PC-9 (cell line): ENCODE measurements at regions not wholly inside any gene's neighbourhood (a gene's known extent, or its start where the extent isn't known, plus 50 kb on each side); places are given as distances from the start of the nearest gene placed in this dataset.

Experiments used
- BruUV-seq: library from RNA; stranded (reverse); fragments of 400-500 nt; replicated peaks from 2 replicates; lab custom pipeline; 2021; lab: Mats Ljungman, UMichigan
- CTCF ChIA-PET: fragments of 300-600 bp; sonication (Branson Sonifier 250); formaldehyde crosslinking; loops from one replicate; lab custom pipeline; 2022; ENCODE audit warnings: antibody characterized with exemption; lab: Charles Lee
- POLR2A ChIA-PET: fragments of 300-600 bp; sonication (Branson Sonifier 250); formaldehyde crosslinking; loops from one replicate; lab custom pipeline; 2022; ENCODE audit warnings: antibody characterized with exemption; ENCODE audit not compliant: unreplicated experiment; lab: Charles Lee
- DNase-seq, 2 experiments: peaks; one replicate each; pipeline versions ENCODE4 v3.0.0 to v3.0.0-alpha.2; 2015 to 2022; ENCODE audit warnings: mixed read lengths in 1 of 2
- H2AFZ ChIP-seq: fragments of 200-600 bp; sonication (generic); 2 replicates; pipeline ENCODE4 v1.8.1; 2017; ENCODE audit warnings: antibody characterized with exemption
- H3F3A ChIP-seq: fragments of 200-600 bp; sonication (generic); 2 replicates; pipeline ENCODE4 v1.8.1; 2017; ENCODE audit warnings: antibody characterized with exemption, mild to moderate bottlenecking, low read depth; ENCODE audit not compliant: insufficient read depth
- H3K27ac ChIP-seq: fragments of 200-600 bp; sonication (generic); 2 replicates; pipeline ENCODE4 v1.6.1; 2016; ENCODE audit warnings: mixed run types
- H3K27me3 ChIP-seq: fragments of 200-600 bp; sonication (generic); 2 replicates; pipeline ENCODE4 v1.6.1; 2016; ENCODE audit warnings: low read depth, mixed run types; ENCODE audit not compliant: insufficient read depth
- H3K36me3 ChIP-seq: fragments of 200-600 bp; sonication (generic); 2 replicates; pipeline ENCODE4 v1.6.1; 2016; ENCODE audit warnings: low read depth, mixed run types
- H3K4me1 ChIP-seq: fragments of 200-600 bp; sonication (generic); replicated peaks from 2 replicates; pipeline ENCODE4 v1.6.1; 2016; ENCODE audit warnings: mixed run types; ENCODE audit not compliant: insufficient read depth
- H3K4me2 ChIP-seq: fragments of 200-600 bp; sonication (generic); 2 replicates; pipeline ENCODE4 v1.6.1; 2017; ENCODE audit warnings: mixed run types
- H3K4me3 ChIP-seq: fragments of 200-600 bp; sonication (generic); 2 replicates; pipeline ENCODE4 v1.6.1; 2016; ENCODE audit warnings: mixed run types
- H3K79me2 ChIP-seq: fragments of 200-600 bp; sonication (generic); 2 replicates; pipeline ENCODE4 v1.6.1; 2017; ENCODE audit warnings: low read depth, mixed run types
- H3K9me2 ChIP-seq: fragments of 200-600 bp; sonication (generic); 2 replicates; pipeline ENCODE4 v1.8.1; 2017; ENCODE audit warnings: mild to moderate bottlenecking; ENCODE audit not compliant: insufficient read depth
- H3K9me3 ChIP-seq: fragments of 200-600 bp; sonication (generic); 2 replicates; pipeline ENCODE4 v1.8.1; 2016; ENCODE audit warnings: low read depth; ENCODE audit not compliant: insufficient read depth
- H4K20me1 ChIP-seq: fragments of 200-600 bp; sonication (generic); 2 replicates; pipeline ENCODE4 v1.8.1; 2017; ENCODE audit not compliant: insufficient read depth
- EZH2 ChIP-seq: fragments of 200-600 bp; sonication (generic); IDR thresholded peaks from 2 replicates; pipeline ENCODE4 v1.8.0; 2017; ENCODE audit warnings: antibody characterized with exemption, low read depth
- intact Hi-C: fragments of 100-400 bp; cut with micrococcal nuclease; formaldehyde crosslinking; loops from one replicate; pipeline ENCODE4 v1.10.0; 2022; ENCODE audit not compliant: unreplicated experiment
- TF ChIP-seq, protein P1 (sequence below): fragments of 200-600 bp; sonication (generic); conservative IDR thresholded peaks from 2 replicates; pipeline ENCODE4 v1.6.1; 2017; ENCODE audit warnings: mixed run types, antibody characterized with exemption, mild to moderate bottlenecking, moderate library complexity

DNA sequence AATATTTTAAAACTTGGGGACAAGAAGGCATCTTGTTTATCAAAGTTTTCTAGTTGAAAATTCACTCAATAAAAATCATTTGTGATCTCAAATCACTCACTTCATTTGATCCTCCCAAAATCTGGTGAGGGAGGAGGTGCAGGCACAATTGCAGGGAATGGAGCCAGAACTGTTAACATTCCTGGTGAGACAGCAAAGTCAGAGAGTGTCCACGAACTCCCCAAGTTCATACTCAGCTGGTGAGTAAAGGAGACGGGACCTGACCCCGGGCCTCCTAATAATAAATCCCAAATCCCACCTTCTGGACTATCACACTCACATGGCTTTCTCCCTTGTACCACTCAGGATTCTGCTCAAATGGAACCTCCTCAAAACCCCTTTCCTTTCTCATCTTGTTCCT lies 252.3 kb upstream of the LRTM1 start:
- Histone ChIP-seq H3K4me3 (no peak overlapping the region), H3K9me3 (no peaks in the 10 kb centered on the region), H3K79me2 (no peaks in the 10 kb centered on the region), H3K27me3 (no peaks in the 10 kb centered on the region), H3K4me2 (no peak overlapping the region), H2AFZ (no peak overlapping the region), H3K27ac (no peak overlapping the region), H3K36me3 (no peaks in the 10 kb centered on the region), H4K20me1 (no peaks in the 10 kb centered on the region), H3K4me1 (no peaks in the 10 kb centered on the region), H3K9me2 (no peaks in the 10 kb centered on the region), H3F3A (no peaks in the 10 kb centered on the region)
- intact Hi-C loops = no loop called here
- no TSS peak for BruUV-seq
- TF ChIP-seq, protein P1, sequence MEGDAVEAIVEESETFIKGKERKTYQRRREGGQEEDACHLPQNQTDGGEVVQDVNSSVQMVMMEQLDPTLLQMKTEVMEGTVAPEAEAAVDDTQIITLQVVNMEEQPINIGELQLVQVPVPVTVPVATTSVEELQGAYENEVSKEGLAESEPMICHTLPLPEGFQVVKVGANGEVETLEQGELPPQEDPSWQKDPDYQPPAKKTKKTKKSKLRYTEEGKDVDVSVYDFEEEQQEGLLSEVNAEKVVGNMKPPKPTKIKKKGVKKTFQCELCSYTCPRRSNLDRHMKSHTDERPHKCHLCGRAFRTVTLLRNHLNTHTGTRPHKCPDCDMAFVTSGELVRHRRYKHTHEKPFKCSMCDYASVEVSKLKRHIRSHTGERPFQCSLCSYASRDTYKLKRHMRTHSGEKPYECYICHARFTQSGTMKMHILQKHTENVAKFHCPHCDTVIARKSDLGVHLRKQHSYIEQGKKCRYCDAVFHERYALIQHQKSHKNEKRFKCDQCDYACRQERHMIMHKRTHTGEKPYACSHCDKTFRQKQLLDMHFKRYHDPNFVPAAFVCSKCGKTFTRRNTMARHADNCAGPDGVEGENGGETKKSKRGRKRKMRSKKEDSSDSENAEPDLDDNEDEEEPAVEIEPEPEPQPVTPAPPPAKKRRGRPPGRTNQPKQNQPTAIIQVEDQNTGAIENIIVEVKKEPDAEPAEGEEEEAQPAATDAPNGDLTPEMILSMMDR = no peak
- TF ChIP-seq EZH2 = no peak
- ChIA-PET CTCF (no interaction called here), POLR2A (no interaction called here)
- no peak for DNase-seq

DNA sequence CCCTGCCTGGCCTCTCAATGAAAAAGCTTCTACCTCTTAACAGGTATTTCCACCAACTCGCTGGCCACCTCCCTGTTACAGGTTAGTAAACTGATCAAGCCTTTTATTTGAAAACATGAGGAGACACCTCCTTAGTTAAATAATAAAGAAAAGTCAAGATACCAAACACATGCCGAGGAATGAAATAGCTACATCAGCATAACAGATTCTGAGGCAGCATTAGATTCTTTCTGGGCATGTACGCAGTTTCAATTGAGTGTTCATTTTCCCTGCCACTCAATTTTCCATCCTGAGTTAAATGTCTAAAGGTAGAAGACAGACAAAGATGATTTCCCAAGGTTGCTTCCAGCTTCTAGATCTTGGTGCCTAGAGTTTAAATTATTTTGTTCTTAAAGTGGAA lies 250.5 kb upstream of the LRTM1 start:
- POLR2A ChIA-PET = no interaction called here
- H3K4me1 ChIP-seq = no peaks in the 10 kb centered on the region
- no peaks in the 10 kb centered on the region for H3F3A ChIP-seq
- no peaks in the 10 kb centered on the region for H4K20me1 ChIP-seq
- intact Hi-C loops = no loop called here
- no peak for DNase-seq
- no peaks in the 10 kb centered on the region for H3K9me2 ChIP-seq
- TF ChIP-seq EZH2 = no peak
- TF ChIP-seq, protein P1 = no peak
- H3K4me3 ChIP-seq = no peak overlapping the region
- no peak overlapping the region for H2AFZ ChIP-seq
- H3K36me3 ChIP-seq = no peaks in the 10 kb centered on the region
- H3K9me3 ChIP-seq = no peaks in the 10 kb centered on the region
- H3K4me2 ChIP-seq = no peak overlapping the region
- H3K27me3 ChIP-seq = no peaks in the 10 kb centered on the region
- CTCF ChIA-PET = no interaction called here
- H3K79me2 ChIP-seq = no peaks in the 10 kb centered on the region
- no peak overlapping the region for H3K27ac ChIP-seq
- BruUV-seq = no TSS peak

DNA sequence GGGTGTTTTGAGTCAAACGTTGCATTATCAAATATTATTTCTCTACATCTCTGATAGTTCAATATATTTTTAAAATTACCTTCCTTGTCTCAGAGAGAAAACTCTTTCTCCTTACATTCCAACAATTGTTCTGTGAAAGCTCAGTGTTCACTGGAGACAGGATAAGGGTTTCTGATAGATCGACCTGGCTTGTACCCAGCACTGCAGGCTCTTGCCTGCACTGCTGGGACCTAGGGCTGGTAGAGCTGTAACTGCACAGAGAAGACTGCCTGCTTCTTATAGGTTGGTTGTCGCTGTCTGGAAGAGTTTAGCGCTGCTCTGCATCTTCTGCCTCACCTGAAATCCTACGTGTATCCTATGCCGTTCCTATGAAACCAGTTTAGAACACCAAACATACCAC lies 249.9 kb upstream of the LRTM1 start:
- no TSS peak for BruUV-seq
- no peaks in the 10 kb centered on the region for H3F3A ChIP-seq
- no peaks in the 10 kb centered on the region for H3K27me3 ChIP-seq
- no peaks in the 10 kb centered on the region for H3K9me2 ChIP-seq
- POLR2A ChIA-PET = no interaction called here
- H3K4me3 ChIP-seq = no peak overlapping the region
- DNase-seq = no peak
- H3K9me3 ChIP-seq = no peaks in the 10 kb centered on the region
- no peak overlapping the region for H3K27ac ChIP-seq
- no peak overlapping the region for H2AFZ ChIP-seq
- no peaks in the 10 kb centered on the region for H4K20me1 ChIP-seq
- H3K79me2 ChIP-seq = no peaks in the 10 kb centered on the region
- TF ChIP-seq, protein P1 = no peak
- TF ChIP-seq EZH2 = no peak
- H3K4me1 ChIP-seq = no peaks in the 10 kb centered on the region
- no peaks in the 10 kb centered on the region for H3K36me3 ChIP-seq
- no peak overlapping the region for H3K4me2 ChIP-seq
- CTCF ChIA-PET = interaction anchor here (0.6 kb wide), 1 partner anchor 1802 kb away, joined by 3 read pairs; no protein-coding TSS in a partner anchor
- intact Hi-C loops = no loop called here
